ENCODE measurements at regions not wholly inside any gene's neighbourhood (a gene's known extent, or its start where the extent isn't known, plus 50 kb on each side); places are given as distances from the start of the nearest gene placed in this dataset.
"Not testable (repeated sequence)": the region's sequence is repeated elsewhere in the genome, so short reads cannot be mapped to it uniquely, and the experiment has no call there.

- intact Hi-C loops (cut with micrococcal nuclease; ENCODE audit: unreplicated experiment) = no loop called here
- POLR2A ChIA-PET = no interaction called here
Measured at GRCh38 chr3:34075975-34076374, 277.5 kb downstream of the PDCD6IP start.

GRCh38 chr3:34077417-34078195 lies 279.2 kb downstream of the PDCD6IP start:
- Mint-ChIP-seq H3K27ac (ENCODE audit: unreplicated experiment) (no peak overlapping the region), H3K36me3 (ENCODE audit: insufficient read depth, unreplicated experiment) (no peaks in the 10 kb centered on the region), H3K4me1 (ENCODE audit: low read depth, unreplicated experiment) (no peaks in the 10 kb centered on the region), H3K4me3 (ENCODE audit: unreplicated experiment) (no peak overlapping the region), H3K9me3 (ENCODE audit: unreplicated experiment) (no peaks in the 10 kb centered on the region), H3K27me3 (ENCODE audit: insufficient read depth, unreplicated experiment) (no peaks in the 10 kb centered on the region)
- ChIA-PET CTCF (no interaction called here), POLR2A (no interaction called here)
- Histone ChIP-seq H3K4me3 (ENCODE audit: low read depth, low read length) (no peak overlapping the region), H3K4me1 (no peaks in the 10 kb centered on the region), H3K27me3 (replicated peaks; ENCODE audit: control insufficient read depth, insufficient read depth, low read length) (no peaks in the 10 kb centered on the region), H3K36me3 (ENCODE audit: control insufficient read depth, insufficient read depth, low read length) (no peaks in the 10 kb centered on the region), H3K9me3 (no peaks in the 10 kb centered on the region)
- no peak for TF ChIP-seq CTCF (IDR thresholded peaks at IDR 0.05; ENCODE audit: insufficient read depth in 1 of 2, low read depth in 1 of 2, low read length in 1 of 2, severe bottlenecking in 1 of 2, unreplicated experiment in 1 of 2)
- BruUV-seq (replicated peaks) = no TSS peak
- intact Hi-C loops (cut with micrococcal nuclease; ENCODE audit: unreplicated experiment) = no loop called here
- no peak for DNase-seq

More at GRCh38 chr3:34075975-34076374, 277.5 kb downstream of the PDCD6IP start:
- H3K4me1 Mint-ChIP-seq (ENCODE audit: low read depth, unreplicated experiment) = no peaks in the 10 kb centered on the region
- Histone ChIP-seq H3K9me3 (no peaks in the 10 kb centered on the region), H3K36me3 (ENCODE audit: control insufficient read depth, insufficient read depth, low read length) (no peaks in the 10 kb centered on the region), H3K27me3 (replicated peaks; ENCODE audit: control insufficient read depth, insufficient read depth, low read length) (no peaks in the 10 kb centered on the region), H3K4me1 (no peaks in the 10 kb centered on the region), H3K4me3 (ENCODE audit: low read depth, low read length) (no peak overlapping the region)
- H3K4me3 Mint-ChIP-seq (ENCODE audit: unreplicated experiment) = no peak overlapping the region
- H3K36me3 Mint-ChIP-seq (ENCODE audit: insufficient read depth, unreplicated experiment) = no peaks in the 10 kb centered on the region
- no peak for DNase-seq
- CTCF ChIA-PET = no interaction called here
- no peak for TF ChIP-seq CTCF (IDR thresholded peaks at IDR 0.05; ENCODE audit: insufficient read depth in 1 of 2, low read depth in 1 of 2, low read length in 1 of 2, severe bottlenecking in 1 of 2, unreplicated experiment in 1 of 2)
- no peaks in the 10 kb centered on the region for H3K27me3 Mint-ChIP-seq (ENCODE audit: insufficient read depth, unreplicated experiment)
- BruUV-seq (replicated peaks) = no TSS peak
- H3K9me3 Mint-ChIP-seq (ENCODE audit: unreplicated experiment) = no peaks in the 10 kb centered on the region
- no peak overlapping the region for H3K27ac Mint-ChIP-seq (ENCODE audit: unreplicated experiment)

GRCh38 chr3:34078418-34078817 lies 280.0 kb downstream of the PDCD6IP start:
- no TSS peak for BruUV-seq (replicated peaks)
- H3K27ac Mint-ChIP-seq (ENCODE audit: unreplicated experiment) = no peak overlapping the region

GRCh38 chr3:34079849-34080248 lies 281.4 kb downstream of the PDCD6IP start:
- H3K4me3 Mint-ChIP-seq (ENCODE audit: unreplicated experiment); H3K36me3 ChIP-seq (ENCODE audit: control insufficient read depth, insufficient read depth, low read length); H3K4me1 ChIP-seq; H3K4me3 ChIP-seq (ENCODE audit: low read depth, low read length); CTCF ChIA-PET; H3K27ac Mint-ChIP-seq (ENCODE audit: unreplicated experiment); DNase-seq; H3K4me1 Mint-ChIP-seq (ENCODE audit: low read depth, unreplicated experiment); H3K9me3 ChIP-seq; H3K27me3 ChIP-seq (replicated peaks; ENCODE audit: control insufficient read depth, insufficient read depth, low read length); H3K36me3 Mint-ChIP-seq (ENCODE audit: insufficient read depth, unreplicated experiment); H3K9me3 Mint-ChIP-seq (ENCODE audit: unreplicated experiment); intact Hi-C loops (cut with micrococcal nuclease; ENCODE audit: unreplicated experiment); H3K27me3 Mint-ChIP-seq (ENCODE audit: insufficient read depth, unreplicated experiment); BruUV-seq (replicated peaks); POLR2A ChIA-PET: not testable (repeated sequence)

More at GRCh38 chr3:34078418-34078817, 280.0 kb downstream of the PDCD6IP start:
- TF ChIP-seq CTCF (IDR thresholded peaks at IDR 0.05; ENCODE audit: insufficient read depth in 1 of 2, low read depth in 1 of 2, low read length in 1 of 2, severe bottlenecking in 1 of 2, unreplicated experiment in 1 of 2) = no peak
- H3K4me3 Mint-ChIP-seq (ENCODE audit: unreplicated experiment) = no peak overlapping the region
- DNase-seq = no peak
- no peaks in the 10 kb centered on the region for H3K27me3 Mint-ChIP-seq (ENCODE audit: insufficient read depth, unreplicated experiment)
- H3K9me3 Mint-ChIP-seq (ENCODE audit: unreplicated experiment) = no peaks in the 10 kb centered on the region
- H3K4me1 Mint-ChIP-seq (ENCODE audit: low read depth, unreplicated experiment) = no peaks in the 10 kb centered on the region
- CTCF ChIA-PET = no interaction called here
- no peaks in the 10 kb centered on the region for H3K4me1 ChIP-seq
- H3K9me3 ChIP-seq = no peaks in the 10 kb centered on the region
- intact Hi-C loops (cut with micrococcal nuclease; ENCODE audit: unreplicated experiment) = no loop called here
- H3K36me3 Mint-ChIP-seq (ENCODE audit: insufficient read depth, unreplicated experiment) = no peaks in the 10 kb centered on the region
- no peaks in the 10 kb centered on the region for H3K27me3 ChIP-seq (replicated peaks; ENCODE audit: control insufficient read depth, insufficient read depth, low read length)
- no peaks in the 10 kb centered on the region for H3K36me3 ChIP-seq (ENCODE audit: control insufficient read depth, insufficient read depth, low read length)
- POLR2A ChIA-PET = no interaction called here
- no peak overlapping the region for H3K4me3 ChIP-seq (ENCODE audit: low read depth, low read length)

GRCh38 chr3:34090379-34090778 lies 291.9 kb downstream of the PDCD6IP start:
- H3K4me1 ChIP-seq; CTCF ChIA-PET; H3K4me3 Mint-ChIP-seq (ENCODE audit: unreplicated experiment); H3K9me3 Mint-ChIP-seq (ENCODE audit: unreplicated experiment); H3K27me3 Mint-ChIP-seq (ENCODE audit: insufficient read depth, unreplicated experiment); POLR2A ChIA-PET; H3K27ac Mint-ChIP-seq (ENCODE audit: unreplicated experiment); H3K27me3 ChIP-seq (replicated peaks; ENCODE audit: control insufficient read depth, insufficient read depth, low read length); H3K36me3 ChIP-seq (ENCODE audit: control insufficient read depth, insufficient read depth, low read length); H3K4me3 ChIP-seq (ENCODE audit: low read depth, low read length); DNase-seq; BruUV-seq (replicated peaks); H3K9me3 ChIP-seq; H3K36me3 Mint-ChIP-seq (ENCODE audit: insufficient read depth, unreplicated experiment); H3K4me1 Mint-ChIP-seq (ENCODE audit: low read depth, unreplicated experiment); intact Hi-C loops (cut with micrococcal nuclease; ENCODE audit: unreplicated experiment): not testable (repeated sequence)

Data from Caco-2 (cell line).